GM18511 (cell line): ENCODE measurements at regions not wholly inside any gene's neighbourhood (a gene's known extent, or its start where the extent isn't known, plus 50 kb on each side); places are given as distances from the start of the nearest gene placed in this dataset.

ENCODE experiments used
- ATAC-seq: cut with Tn5 transposase; IDR thresholded peaks from one replicate; pipeline ENCODE4 v1.9.1; 2021; ENCODE audit warnings: mild to moderate bottlenecking, moderate library complexity; ENCODE audit not compliant: unreplicated experiment

- ATAC-seq: no peak
Measured at GRCh38 chr15:95210436-95210981, 979.1 kb downstream of the MCTP2 start.

- ATAC-seq: no peak
Measured at GRCh38 chr15:95215017-95215416, 983.7 kb downstream of the MCTP2 start.

GRCh38 chr15:95226835-95227234, 995.5 kb downstream of the MCTP2 start:
- ATAC-seq: no peak

GRCh38 chr15:95227235-95227634, 995.9 kb downstream of the MCTP2 start:
- ATAC-seq: no peak

GRCh38 chr15:95228856-95229555, 997.6 kb downstream of the MCTP2 start:
- ATAC-seq: no peak

- no peak for ATAC-seq
Measured at GRCh38 chr15:95235033-95235432, 1003.7 kb downstream of the MCTP2 start.

GRCh38 chr15:95247071-95247984, 1016.0 kb downstream of the MCTP2 start:
- no peak for ATAC-seq

- ATAC-seq: no peak
Measured at GRCh38 chr15:95249524-95249923, 1018.2 kb downstream of the MCTP2 start.

GRCh38 chr15:95252404-95252803, 1021.0 kb downstream of the MCTP2 start:
- ATAC-seq: no peak

GRCh38 chr15:95254263-95254662, 1022.9 kb downstream of the MCTP2 start:
- ATAC-seq: no peak

- no peak for ATAC-seq
Measured at GRCh38 chr15:95259513-95259912, 1028.2 kb downstream of the MCTP2 start.

- no peak for ATAC-seq
Measured at GRCh38 chr15:95259965-95260364, 1028.6 kb downstream of the MCTP2 start.

- no peak for ATAC-seq
Measured at GRCh38 chr15:95260856-95261255, 1029.5 kb downstream of the MCTP2 start.

- ATAC-seq: no peak
Measured at GRCh38 chr15:95261546-95261945, 1030.2 kb downstream of the MCTP2 start.

- ATAC-seq: no peak
Measured at GRCh38 chr15:95261968-95262367, 1030.6 kb downstream of the MCTP2 start.

GRCh38 chr15:95262866-95263564, 1031.7 kb downstream of the MCTP2 start:
- ATAC-seq: no peak

- no peak for ATAC-seq
Measured at GRCh38 chr15:95263751-95264150, 1032.4 kb downstream of the MCTP2 start.

- ATAC-seq: no peak
Measured at GRCh38 chr15:95265419-95265997, 1034.1 kb downstream of the MCTP2 start.

- no peak for ATAC-seq
Measured at GRCh38 chr15:95266451-95267061, 1035.2 kb downstream of the MCTP2 start.

GRCh38 chr15:95267481-95267880, 1036.1 kb downstream of the MCTP2 start:
- no peak for ATAC-seq
